Heart left ventricle (tissue), 16 donors: ENCODE measurements at regions not wholly inside any gene's neighbourhood (a gene's known extent, or its start where the extent isn't known, plus 50 kb on each side); places are given as distances from the start of the nearest gene placed in this dataset.

Source experiments
- ATAC-seq, 4 donors: fragments of 200-7000 bp; cut with Tn5 transposase; one replicate each; pipeline ENCODE4 v1.9.1; 2020 to 2022; ENCODE audit warnings: moderate library complexity in 4 of 4, mild to moderate bottlenecking in 3 of 4, moderate number of reproducible peaks in 1 of 4
- DNase-seq, 5 donors: peaks; one replicate each; pipeline ENCODE4 v3.0.0-alpha.2; 2020
- H3K27ac ChIP-seq, 12 donors: fragments of 200-600 bp; sonication (generic) in 4 of 12; one replicate each; pipeline versions ENCODE4 v1.5.0 to v1.8.0; 2016 to 2022; ENCODE audit warnings: mild to moderate bottlenecking in 2 of 12
- H3K27me3 ChIP-seq, 9 donors: fragments of 200-600 bp; sonication (generic) in 2 of 9; one replicate each; pipeline versions ENCODE4 v1.5.1 to v1.8.0; 2016 to 2022; ENCODE audit warnings: mild to moderate bottlenecking in 3 of 9
- H3K36me3 ChIP-seq, 9 donors: fragments of 200-600 bp; sonication (generic) in 2 of 9; one replicate each; pipeline versions ENCODE4 v1.5.0 to v1.8.0; 2018 to 2022; ENCODE audit warnings: mild to moderate bottlenecking in 2 of 9
- H3K4me1 ChIP-seq, 12 donors: fragments of 200-600 bp; sonication (generic) in 4 of 12; one replicate each; pipeline versions ENCODE4 v1.5.0 to v1.8.0; 2016 to 2022; ENCODE audit warnings: mild to moderate bottlenecking in 3 of 12
- H3K4me3 ChIP-seq, 12 donors: fragments of 200-600 bp; sonication (generic) in 4 of 12; one replicate each; pipeline versions ENCODE4 v1.5.0 to v1.8.0; 2017 to 2022; ENCODE audit warnings: mild to moderate bottlenecking in 9 of 12, moderate library complexity in 4 of 12
- H3K9me3 ChIP-seq, 12 donors: fragments of 200-600 bp; sonication (generic) in 4 of 12; one replicate each; pipeline versions ENCODE4 v1.5.0 to v1.8.0; 2016 to 2022; ENCODE audit warnings: mild to moderate bottlenecking in 1 of 12
- POLR2A ChIP-seq, 2 donors: fragments of 450-650 bp; IDR thresholded peaks; one replicate each; pipeline ENCODE4 v1.6.1; 2017; ENCODE audit warnings: antibody characterized with exemption in 2 of 2, mild to moderate bottlenecking in 2 of 2, moderate library complexity in 2 of 2
- WGBS, 4 donors: extraction: QIAGEN DNeasy Blood & Tissue Kit in 2 of 4; methylation state at CpG; one replicate each; pipeline versions ENCODE4 v1.1.5 to v1.1.7; 2013 to 2018; 5-methylcytosine and 5-hydroxymethylcytosine counted together
- intact Hi-C, 10 donors: fragments of 100-400 bp; cut with DNase I; formaldehyde crosslinking; loops; one replicate each; pipeline versions ENCODE4 v1.11.1 to v1.14.2; 2022
- TF ChIP-seq, protein P1 (sequence below), 12 donors: fragments of 200-600 bp; sonication (generic) in 4 of 12; IDR thresholded peaks; one replicate each; pipeline versions ENCODE4 v1.5.0 to v1.8.0; 2018 to 2022; ENCODE audit warnings: antibody characterized with exemption in 12 of 12, mild to moderate bottlenecking in 5 of 12
- donor health status: ischemic (EF 13 %, LVEDD 7.1; RV severe dilation, severe dysfunction).
- donor health status: healthy with polysubstance abuse.
- donor health status: DM: no; HTN: yes; CAD: no.
- donor health status: DM: no; HTN: no; CAD: no.
- donor health status: ischemic (EF 25% LVEDD 6.9; RV normal size, moderate dysfunction).
- donor health status: ischemic (EF 25% LVEDD 5.7; RV mildly dilated, moderate dysfunction).
- donor health status: healthy.
- donor health status: DM: yes; HTN: yes; CAD: no.
- donor health status: ischemic (EF 35%, LVEDD 5.7; RV mildly dilated, moderate dysfunction).
- donor health status: nonischemic (EF 11% LVEDD 7.7; RV severe dilation, severe dysfunction).
- donor health status: DM: yes; HTN: yes; CAD: no.
- donor health status: PGD.
- donor health status: ischemic (EF 29% LVEDD 5.4; RV normal size, mild dysfunction).
- donor health status: nonischemic (EF 23%, LVEDD 6.1; RV moderate dilation, normal function).

DNA sequence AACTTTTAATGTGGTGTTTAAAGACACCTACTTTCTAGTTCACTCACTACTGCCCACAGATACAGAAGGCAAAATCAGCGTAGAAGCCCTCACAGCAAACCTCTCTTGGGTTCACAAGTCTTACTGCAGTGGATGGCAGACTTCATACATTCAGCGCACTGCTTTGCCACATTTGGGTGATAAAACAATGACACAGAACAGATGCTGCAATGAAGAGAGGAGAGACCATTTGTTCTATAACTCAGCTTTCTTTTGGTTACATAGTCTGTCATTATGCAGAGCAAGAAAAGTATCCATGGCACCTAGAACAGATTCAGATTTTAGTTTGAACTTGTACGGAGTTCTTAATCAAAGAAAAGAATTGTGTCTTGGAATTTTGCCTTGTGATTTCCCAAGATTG is 459.0 kb downstream of the BCAT1 start:
- no peaks in the 10 kb centered on the region for H3K36me3 ChIP-seq
- DNase-seq: no peak
- intact Hi-C loops: no loop called here
- peaks cover 0 to 9% (median 0%) of the 10 kb centered on the region in 12 donors for H3K4me1 ChIP-seq
- ATAC-seq: no peak
- H3K27ac ChIP-seq: no peak overlapping the region
- no peak for TF ChIP-seq POLR2A (IDR thresholded peaks at IDR 0.05)
- TF ChIP-seq, protein P1, sequence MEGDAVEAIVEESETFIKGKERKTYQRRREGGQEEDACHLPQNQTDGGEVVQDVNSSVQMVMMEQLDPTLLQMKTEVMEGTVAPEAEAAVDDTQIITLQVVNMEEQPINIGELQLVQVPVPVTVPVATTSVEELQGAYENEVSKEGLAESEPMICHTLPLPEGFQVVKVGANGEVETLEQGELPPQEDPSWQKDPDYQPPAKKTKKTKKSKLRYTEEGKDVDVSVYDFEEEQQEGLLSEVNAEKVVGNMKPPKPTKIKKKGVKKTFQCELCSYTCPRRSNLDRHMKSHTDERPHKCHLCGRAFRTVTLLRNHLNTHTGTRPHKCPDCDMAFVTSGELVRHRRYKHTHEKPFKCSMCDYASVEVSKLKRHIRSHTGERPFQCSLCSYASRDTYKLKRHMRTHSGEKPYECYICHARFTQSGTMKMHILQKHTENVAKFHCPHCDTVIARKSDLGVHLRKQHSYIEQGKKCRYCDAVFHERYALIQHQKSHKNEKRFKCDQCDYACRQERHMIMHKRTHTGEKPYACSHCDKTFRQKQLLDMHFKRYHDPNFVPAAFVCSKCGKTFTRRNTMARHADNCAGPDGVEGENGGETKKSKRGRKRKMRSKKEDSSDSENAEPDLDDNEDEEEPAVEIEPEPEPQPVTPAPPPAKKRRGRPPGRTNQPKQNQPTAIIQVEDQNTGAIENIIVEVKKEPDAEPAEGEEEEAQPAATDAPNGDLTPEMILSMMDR (IDR thresholded peaks at IDR 0.05): no peak
- no peaks in the 10 kb centered on the region for H3K27me3 ChIP-seq
- no peaks in the 10 kb centered on the region for H3K9me3 ChIP-seq
- H3K4me3 ChIP-seq: no peak overlapping the region
- WGBS, 4 donors: 62 to 79% (median 70%) methylated on average over 3 of the region's 3 CpGs

DNA sequence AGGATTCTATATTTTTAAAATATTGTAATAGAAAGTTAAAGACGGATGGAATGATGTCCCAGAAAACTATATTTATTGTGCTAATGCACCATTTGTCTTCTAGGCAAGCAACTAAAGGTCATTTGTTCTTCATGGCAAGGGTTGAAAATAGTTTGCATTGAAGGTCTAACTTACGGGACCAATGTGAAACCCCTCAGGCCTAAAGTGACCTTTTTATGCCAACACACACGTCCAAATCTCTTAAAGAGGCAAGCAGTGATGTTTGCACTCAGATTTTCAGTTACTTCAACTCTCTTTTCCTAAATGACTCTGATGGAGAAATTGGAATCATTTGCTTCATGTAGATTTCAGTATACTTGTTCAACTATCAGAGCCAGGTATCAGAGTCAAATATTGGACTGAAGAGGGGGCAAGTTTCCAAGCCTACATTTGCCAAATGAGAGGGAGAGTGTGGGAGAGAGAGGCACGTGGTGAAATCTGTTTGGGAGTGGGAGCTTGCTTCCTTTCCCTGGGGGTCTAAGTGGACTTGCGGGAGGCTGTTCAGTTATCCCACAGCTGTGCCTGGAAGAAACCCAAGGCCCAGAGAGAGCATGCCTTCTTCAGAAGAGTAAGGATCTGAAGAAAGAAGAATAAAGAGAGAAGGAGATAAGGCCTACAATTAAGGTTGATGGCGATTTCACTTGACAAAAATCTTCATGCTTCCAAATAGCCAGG is 459.8 kb downstream of the BCAT1 start:
- peak in 2 of 5 donors; percentile 11 to 33 for DNase-seq
- Histone ChIP-seq H3K27me3 (no peaks in the 10 kb centered on the region), H3K4me1 (peaks cover 0 to 9% (median 0%) of the 10 kb centered on the region in 12 donors), H3K27ac (no peak overlapping the region), H3K36me3 (no peaks in the 10 kb centered on the region), H3K4me3 (no peak overlapping the region), H3K9me3 (no peaks in the 10 kb centered on the region)
- 58 to 72% (median 65%) methylated on average over 6 of the region's 6 CpGs for WGBS, 4 donors
- ATAC-seq: no peak
- TF ChIP-seq POLR2A (IDR thresholded peaks at IDR 0.05): no peak
- TF ChIP-seq, protein P1 (IDR thresholded peaks at IDR 0.05): no peak
- intact Hi-C loops: no loop called here

DNA sequence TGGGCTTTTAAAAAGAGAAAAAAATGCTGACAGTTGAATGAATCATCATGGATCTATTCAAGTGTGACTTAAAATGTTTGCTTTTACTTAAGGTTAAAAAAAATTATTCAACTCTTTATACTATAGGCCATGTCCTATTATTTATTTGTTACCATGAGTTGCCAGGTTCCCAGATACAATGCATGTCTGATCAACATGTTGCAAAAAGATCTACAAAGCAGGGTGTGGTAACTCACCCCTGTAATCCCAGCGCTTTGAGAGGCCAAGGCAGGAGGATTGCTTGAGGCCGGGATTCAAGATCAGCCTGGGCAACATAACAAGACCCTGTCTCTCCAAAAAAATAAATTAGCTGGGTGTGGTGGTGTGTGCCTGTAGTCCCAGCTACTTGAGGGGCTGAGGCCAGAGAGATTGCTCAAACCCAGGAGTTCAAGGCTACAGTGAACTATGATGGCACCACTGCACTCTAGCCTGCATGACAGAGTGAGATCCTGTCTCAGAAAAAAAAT is 460.8 kb downstream of the BCAT1 start:
- Histone ChIP-seq H3K9me3 (no peaks in the 10 kb centered on the region), H3K4me1 (peaks cover 0 to 9% (median 0%) of the 10 kb centered on the region in 12 donors), H3K4me3 (no peak overlapping the region), H3K27ac (no peak overlapping the region), H3K36me3 (no peaks in the 10 kb centered on the region), H3K27me3 (no peaks in the 10 kb centered on the region)
- TF ChIP-seq POLR2A (IDR thresholded peaks at IDR 0.05): no peak
- TF ChIP-seq, protein P1 (IDR thresholded peaks at IDR 0.05): no peak
- intact Hi-C loops: no loop called here
- ATAC-seq (no peak), DNase-seq (no peak)
- WGBS, 4 donors: 92 to 96% (median 94%) methylated on average over 2 of the region's 2 CpGs

DNA sequence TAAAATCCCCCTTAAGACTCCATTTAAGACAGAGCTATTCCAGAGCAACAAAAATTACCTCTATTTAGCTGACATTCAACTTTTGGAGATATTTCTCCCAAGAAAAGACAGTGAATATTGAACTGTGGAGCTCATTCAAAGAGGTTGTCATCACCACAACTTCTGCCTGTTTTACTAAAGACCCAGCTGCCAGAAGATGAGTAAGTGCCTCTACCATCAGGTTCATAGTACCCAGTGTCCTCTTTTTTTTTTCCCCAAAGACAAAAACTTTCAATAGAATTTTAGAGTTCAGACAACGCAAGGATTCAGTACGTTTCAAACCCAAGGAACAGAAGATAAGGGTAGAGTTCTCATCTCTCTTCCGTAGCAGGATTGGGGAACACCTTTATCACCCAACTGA is 461.3 kb downstream of the BCAT1 start:
- Histone ChIP-seq H3K27me3 (no peaks in the 10 kb centered on the region), H3K4me1 (peaks cover 0 to 9% (median 0%) of the 10 kb centered on the region in 12 donors), H3K36me3 (no peaks in the 10 kb centered on the region), H3K9me3 (no peaks in the 10 kb centered on the region), H3K27ac (no peak overlapping the region), H3K4me3 (no peak overlapping the region)
- WGBS, 4 donors: 73 to 90% (median 82%) methylated on average over 3 of the region's 3 CpGs
- intact Hi-C loops: no loop called here
- ATAC-seq (no peak), DNase-seq (no peak)
- TF ChIP-seq POLR2A (IDR thresholded peaks at IDR 0.05): no peak
- TF ChIP-seq, protein P1 (IDR thresholded peaks at IDR 0.05): no peak
